GM21786 (cell line): ENCODE measurements at regions not wholly inside any gene's neighbourhood (a gene's known extent, or its start where the extent isn't known, plus 50 kb on each side); places are given as distances from the start of the nearest gene placed in this dataset.
"Not testable (repeated sequence)": the region's sequence is repeated elsewhere in the genome, so short reads cannot be mapped to it uniquely, and the experiment has no call there.

Source experiments
- ATAC-seq: cut with Tn5 transposase; IDR thresholded peaks from one replicate; pipeline ENCODE4 v1.9.1; 2021; ENCODE audit not compliant: unreplicated experiment

GRCh38 chr7:67604461-67605386 is 608.1 kb downstream of the TYW1 start:
- no peak for ATAC-seq

- ATAC-seq, result no peak
These were observed 612.2 kb downstream of the TYW1 start for GRCh38 chr7:67608806-67609205.

- ATAC-seq, result no peak
These were observed 614.3 kb downstream of the TYW1 start for GRCh38 chr7:67610897-67611296.

- ATAC-seq, result no peak
These were observed 618.2 kb downstream of the TYW1 start for GRCh38 chr7:67614843-67615242.

GRCh38 chr7:67616517-67616916 is 619.9 kb downstream of the TYW1 start:
- ATAC-seq, result no peak

- ATAC-seq, result no peak
These were observed 622.0 kb downstream of the TYW1 start for GRCh38 chr7:67618556-67619162.

- no peak for ATAC-seq
These were observed 622.5 kb downstream of the TYW1 start for GRCh38 chr7:67619175-67619574.

GRCh38 chr7:67620216-67620933 is 623.7 kb downstream of the TYW1 start:
- ATAC-seq, result no peak

GRCh38 chr7:67621704-67622103 is 625.1 kb downstream of the TYW1 start:
- ATAC-seq, result no peak

- ATAC-seq, result no peak
These were observed 628.7 kb downstream of the TYW1 start for GRCh38 chr7:67625257-67625737.

- no peak for ATAC-seq
These were observed 634.8 kb downstream of the TYW1 start for GRCh38 chr7:67631476-67631875.

- ATAC-seq, result no peak
These were observed 638.6 kb downstream of the TYW1 start for GRCh38 chr7:67635271-67635670.

GRCh38 chr7:67636348-67637022 is 639.9 kb downstream of the TYW1 start:
- ATAC-seq, result no peak

- no peak for ATAC-seq
These were observed 640.4 kb downstream of the TYW1 start for GRCh38 chr7:67637023-67637358.

GRCh38 chr7:67642542-67642941 is 645.9 kb downstream of the TYW1 start:
- ATAC-seq, result not testable (repeated sequence)

GRCh38 chr7:67644151-67644550 is 647.5 kb downstream of the TYW1 start:
- ATAC-seq, result no peak

- ATAC-seq, result no peak
These were observed 656.3 kb downstream of the TYW1 start for GRCh38 chr7:67652937-67653336.

- ATAC-seq, result no peak
These were observed 657.3 kb downstream of the TYW1 start for GRCh38 chr7:67653856-67654454.

- ATAC-seq, result no peak
These were observed 658.0 kb downstream of the TYW1 start for GRCh38 chr7:67654642-67655041.

GRCh38 chr7:67655168-67655567 is 658.5 kb downstream of the TYW1 start:
- ATAC-seq, result no peak

- no peak for ATAC-seq
These were observed 662.5 kb downstream of the TYW1 start for GRCh38 chr7:67659091-67659490.
